ENCODE measurements at regions not wholly inside any gene's neighbourhood (a gene's known extent, or its start where the extent isn't known, plus 50 kb on each side); places are given as distances from the start of the nearest gene placed in this dataset.

DNA sequence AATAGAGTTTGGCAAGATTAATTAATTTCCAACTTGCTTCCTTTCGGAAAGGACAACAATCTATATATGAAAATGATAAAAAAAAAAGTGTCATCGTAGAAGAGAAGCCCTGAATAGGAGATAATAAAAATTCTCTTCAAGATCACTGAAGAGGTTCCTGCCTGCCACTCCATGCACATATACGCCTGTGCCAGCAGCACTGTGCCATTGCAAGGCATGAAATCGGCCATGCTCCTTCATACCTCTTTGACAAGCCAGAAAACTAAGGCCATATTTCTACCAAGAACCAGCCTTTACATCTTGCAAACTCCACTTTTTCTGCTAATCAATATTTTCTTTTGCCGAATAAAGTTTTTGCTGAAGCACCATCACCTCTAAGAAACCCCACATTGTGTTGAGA, 365.5 kb downstream of the CXXC4 start:
- Histone ChIP-seq H2AFZ (ENCODE audit: low read depth, low read length, poor library complexity, severe bottlenecking) (peak overlapping the region; percentile 55), H4K20me1 (ENCODE audit: insufficient read depth) (no peaks in the 10 kb centered on the region), H3K4me2 (ENCODE audit: low read length) (peak overlapping the region; percentile 44), H3K4me3 (replicated peaks in 1 of 2; ENCODE audit: low read depth in 1 of 2, low read length in 2 of 2) (no peak overlapping the region), H3K9me3 (ENCODE audit: control insufficient read depth in 1 of 2, insufficient read depth in 1 of 2, low read depth in 1 of 2, low read length in 2 of 2) (no peaks in the 10 kb centered on the region), H3K9me2 (ENCODE audit: insufficient read depth) (0 out of 2 replicates have a peak, but pooled peaks cover 3% of the 10 kb centered on the region), H3K79me2 (ENCODE audit: insufficient read depth, low read length) (no peaks in the 10 kb centered on the region), H3K4me1 (ENCODE audit: control insufficient read depth in 1 of 2, insufficient read depth in 2 of 2, low read length in 2 of 2) (peaks cover 9 to 15% of the 10 kb centered on the region in 2 experiments; a peak in 3 of 4 replicates), H3K27ac (ENCODE audit: low read depth, low read length) (no peak overlapping the region), H3K27me3 (ENCODE audit: insufficient read depth, low read length) (no peaks in the 10 kb centered on the region), H3K36me3 (ENCODE audit: control insufficient read depth in 1 of 2, insufficient read depth in 2 of 2, low read length in 2 of 2) (no peaks in the 10 kb centered on the region), H3K9ac (ENCODE audit: low read length) (no peak overlapping the region)
- CTCF ChIA-PET = no interaction called here
- RAD21 ChIA-PET (ENCODE audit: low non-redundant PET in 1 of 2, low total read pairs in 2 of 2, uncharacterized antibody in 2 of 2, unreplicated experiment in 2 of 2) = no interaction called here
- no TSS peak for BruUV-seq (replicated peaks)
- TF ChIP-seq POLR2AphosphoS5 (IDR thresholded peaks at IDR 0.05; ENCODE audit: low read depth, low read length) (no peak), JUND (IDR thresholded peaks at IDR 0.05) (no peak), CBX3 (IDR thresholded peaks at IDR 0.05; ENCODE audit: low read depth) (no peak), ZFX (IDR thresholded peaks at IDR 0.05) (no peak), EGR1 (IDR thresholded peaks at IDR 0.05; ENCODE audit: low read depth) (no peak), POLR2A (IDR thresholded peaks at IDR 0.05; ENCODE audit: borderline replicate concordance, extremely low read depth, insufficient read depth, insufficient read length) (no peak), ATF3 (IDR thresholded peaks at IDR 0.05) (no peak), CTCF (IDR thresholded peaks at IDR 0.05 in 2 of 3, conservative IDR thresholded peaks at IDR 0.05 in 1 of 3; ENCODE audit: borderline replicate concordance in 1 of 3, insufficient read depth in 1 of 3, low read depth in 2 of 3, low read length in 2 of 3) (no peak), ZNF274 (IDR thresholded peaks at IDR 0.05; ENCODE audit: low read depth, low read length) (no peak), TCF7L2 (IDR thresholded peaks at IDR 0.05; ENCODE audit: borderline replicate concordance, extremely low read depth, insufficient read depth, insufficient read length) (no peak), SRF (IDR thresholded peaks at IDR 0.05; ENCODE audit: low read depth) (no peak)
- intact Hi-C loops (cut with micrococcal nuclease) = no loop called here
- POLR2A ChIA-PET = no interaction called here
- no peak for ATAC-seq
- DNase-seq (ENCODE audit: low read depth, low spot score) = no peak
